Trophoblast cell (in vitro differentiated cells and primary cell): ENCODE measurements at regions not wholly inside any gene's neighbourhood (a gene's known extent, or its start where the extent isn't known, plus 50 kb on each side); places are given as distances from the start of the nearest gene placed in this dataset.

ENCODE experiments used
- DNase-seq, 2 donors: peaks; one replicate each; pipeline ENCODE4 v3.0.0-alpha.2; 2016
- H2AFZ ChIP-seq: 2 replicates; pipeline ENCODE4 v1.6.1; 2013; ENCODE audit warnings: low read length, moderate library complexity, mild to moderate bottlenecking; ENCODE audit not compliant: insufficient read depth, poor library complexity
- H2AK5ac ChIP-seq: 2 replicates; pipeline ENCODE4 v1.6.1; 2013; ENCODE audit warnings: mild to moderate bottlenecking, low read length
- H2BK120ac ChIP-seq: 2 replicates; pipeline ENCODE4 v1.6.1; 2013; ENCODE audit warnings: low read length, mild to moderate bottlenecking, moderate library complexity; ENCODE audit not compliant: insufficient read depth, poor library complexity
- H2BK12ac ChIP-seq: 2 replicates; pipeline ENCODE4 v1.6.1; 2013; ENCODE audit warnings: mild to moderate bottlenecking, low read length, moderate library complexity
- H2BK5ac ChIP-seq: 2 replicates; pipeline ENCODE4 v1.6.1; 2013; ENCODE audit warnings: low read length, low read depth, moderate library complexity, mild to moderate bottlenecking; ENCODE audit not compliant: poor library complexity
- H3K14ac ChIP-seq: 2 replicates; pipeline ENCODE4 v1.6.1; 2013; ENCODE audit warnings: mild to moderate bottlenecking, low read length
- H3K18ac ChIP-seq: 2 replicates; pipeline ENCODE4 v1.6.1; 2013; ENCODE audit warnings: mild to moderate bottlenecking, low read length
- H3K23ac ChIP-seq: 2 replicates; pipeline ENCODE4 v1.6.1; 2013; ENCODE audit warnings: low read length
- H3K27ac ChIP-seq: 2 replicates; pipeline ENCODE4 v1.5.1; 2013; ENCODE audit warnings: low read depth, mild to moderate bottlenecking, inconsistent platforms, low read length, moderate library complexity
- H3K27me3 ChIP-seq: 2 replicates; pipeline ENCODE4 v1.6.1; 2013; ENCODE audit warnings: inconsistent platforms, mild to moderate bottlenecking, low read length, moderate library complexity; ENCODE audit not compliant: insufficient read depth
- H3K36me3 ChIP-seq, 2 experiments: 1 replicate in 1 of 2; 2 replicates in 1 of 2; pipeline ENCODE4 v1.6.1; 2013; ENCODE audit warnings: low read length in 2 of 2, mild to moderate bottlenecking in 2 of 2, moderate library complexity in 1 of 2; ENCODE audit not compliant: insufficient read depth in 2 of 2, control insufficient read depth in 1 of 2
- H3K4ac ChIP-seq: 2 replicates; pipeline ENCODE4 v1.6.1; 2013; ENCODE audit warnings: low read depth, mild to moderate bottlenecking, low read length, moderate library complexity
- H3K4me1 ChIP-seq, 2 experiments: 1 replicate in 1 of 2; 2 replicates in 1 of 2; pipeline ENCODE4 v1.6.1; 2013; ENCODE audit warnings: low read length in 2 of 2, mild to moderate bottlenecking in 2 of 2, moderate library complexity in 1 of 2; ENCODE audit not compliant: insufficient read depth in 2 of 2, control insufficient read depth in 1 of 2
- H3K4me2 ChIP-seq: 2 replicates; pipeline ENCODE4 v1.6.1; 2013; ENCODE audit warnings: inconsistent platforms, mild to moderate bottlenecking, low read length, moderate library complexity
- H3K4me3 ChIP-seq: 2 replicates; pipeline ENCODE4 v1.5.1; 2013; ENCODE audit warnings: mild to moderate bottlenecking, low read depth, low read length, inconsistent platforms
- H3K79me1 ChIP-seq: one replicate; pipeline ENCODE4 v1.6.1; 2013; ENCODE audit warnings: low read length
- H3K79me2 ChIP-seq: 2 replicates; pipeline ENCODE4 v1.6.1; 2013; ENCODE audit warnings: low read length, mild to moderate bottlenecking; ENCODE audit not compliant: control insufficient read depth, insufficient read depth, poor library complexity
- H3K9ac ChIP-seq: 2 replicates; pipeline ENCODE4 v1.6.1; 2013; ENCODE audit warnings: mild to moderate bottlenecking, low read length
- H3K9me3 ChIP-seq: 2 replicates; pipeline ENCODE4 v1.6.1; 2013; ENCODE audit warnings: low read depth, mild to moderate bottlenecking, control low read depth, inconsistent platforms, low read length; ENCODE audit not compliant: insufficient read depth
- H4K12ac ChIP-seq: 2 replicates; pipeline ENCODE4 v1.6.1; 2013; ENCODE audit warnings: low read depth, mild to moderate bottlenecking, low read length, moderate library complexity
- H4K8ac ChIP-seq: 2 replicates; pipeline ENCODE4 v1.6.1; 2013; ENCODE audit warnings: low read depth, mild to moderate bottlenecking, low read length, moderate library complexity
- H4K91ac ChIP-seq: one replicate; pipeline ENCODE4 v1.6.1; 2013; ENCODE audit warnings: low read depth, mild to moderate bottlenecking, low read length, moderate library complexity
- WGBS: extraction: QIAGEN DNeasy Blood & Tissue Kit; methylation state at CpG from one replicate; pipeline ENCODE4 v1.1.7; 2013; ENCODE audit warnings: missing lambda C conversion rate; ENCODE audit not compliant: insufficient read length, insufficient coverage; ENCODE audit errors: extremely low coverage; 5-methylcytosine and 5-hydroxymethylcytosine counted together

GRCh38 chr4:145333786-145334185 lies 147.9 kb upstream of the SMAD1 start:
- no peak overlapping the region for H3K18ac ChIP-seq
- WGBS, result no CpG with 5 or more reads among the region's 3 CpGs
- no peak overlapping the region for H4K91ac ChIP-seq

DNA sequence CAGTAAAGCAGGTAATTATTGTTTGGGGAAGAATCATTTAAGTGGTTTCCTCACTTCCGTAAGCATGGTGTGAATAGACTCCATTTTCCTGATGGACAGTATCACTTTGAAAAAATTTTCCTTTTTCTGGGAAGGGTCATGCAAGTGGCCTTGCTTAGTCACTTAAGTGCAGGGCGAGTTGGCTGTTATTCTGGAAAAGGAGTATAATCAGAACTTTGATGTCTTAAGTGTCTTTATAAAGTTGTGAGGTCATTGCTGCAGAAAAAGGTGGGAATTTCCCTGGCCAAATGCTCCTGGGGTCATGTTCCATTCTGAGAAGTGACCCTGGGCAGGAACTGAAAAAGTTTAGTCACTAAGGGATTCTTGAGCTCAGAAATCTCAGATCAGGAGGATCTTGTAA lies 146.1 kb upstream of the OTUD4 start:
- no peak overlapping the region for H2AFZ ChIP-seq
- no peak overlapping the region for H3K9ac ChIP-seq
- H3K27me3 ChIP-seq, result no peaks in the 10 kb centered on the region
- H3K4ac ChIP-seq, result no peak overlapping the region
- no peak overlapping the region for H4K12ac ChIP-seq
- H3K79me1 ChIP-seq, result no peaks in the 10 kb centered on the region
- H3K9me3 ChIP-seq, result no peaks in the 10 kb centered on the region
- H3K36me3 ChIP-seq, result no peaks in the 10 kb centered on the region
- no peak overlapping the region for H4K91ac ChIP-seq
- no peak for DNase-seq
- no peak overlapping the region for H2BK5ac ChIP-seq
- H3K14ac ChIP-seq, result no peak overlapping the region
- H3K27ac ChIP-seq, result no peak overlapping the region
- no peak overlapping the region for H3K4me2 ChIP-seq
- no peak overlapping the region for H4K8ac ChIP-seq
- no peaks in the 10 kb centered on the region for H3K4me1 ChIP-seq
- no peak overlapping the region for H2BK12ac ChIP-seq
- WGBS, result no CpG with 5 or more reads among the region's 2 CpGs
- H2AK5ac ChIP-seq, result no peak overlapping the region
- no peak overlapping the region for H3K4me3 ChIP-seq
- no peak overlapping the region for H3K23ac ChIP-seq
- H3K18ac ChIP-seq, result no peak overlapping the region
- H2BK120ac ChIP-seq, result no peak overlapping the region
- no peaks in the 10 kb centered on the region for H3K79me2 ChIP-seq

More at GRCh38 chr4:145333786-145334185, 147.9 kb upstream of the SMAD1 start:
- Histone ChIP-seq H2BK120ac (no peak overlapping the region), H2BK5ac (no peak overlapping the region), H2AFZ (no peak overlapping the region), H4K12ac (no peak overlapping the region), H3K79me2 (no peaks in the 10 kb centered on the region), H3K27ac (no peak overlapping the region), H3K79me1 (no peaks in the 10 kb centered on the region), H3K23ac (no peak overlapping the region), H3K4me3 (no peak overlapping the region), H3K4ac (no peak overlapping the region), H3K36me3 (no peaks in the 10 kb centered on the region), H3K4me2 (no peak overlapping the region), H3K9me3 (no peaks in the 10 kb centered on the region), H2AK5ac (no peak overlapping the region), H3K4me1 (peaks cover 0 to 2% of the 10 kb centered on the region in 2 experiments), H3K9ac (peak overlapping the region; percentile 37), H4K8ac (peak overlapping the region; percentile 10), H2BK12ac (no peak overlapping the region), H3K27me3 (no peaks in the 10 kb centered on the region), H3K14ac (no peak overlapping the region)
- DNase-seq, result no peak

GRCh38 chr4:145324161-145324560 lies 143.8 kb upstream of the OTUD4 start:
- no peaks in the 10 kb centered on the region for H3K36me3 ChIP-seq

DNA sequence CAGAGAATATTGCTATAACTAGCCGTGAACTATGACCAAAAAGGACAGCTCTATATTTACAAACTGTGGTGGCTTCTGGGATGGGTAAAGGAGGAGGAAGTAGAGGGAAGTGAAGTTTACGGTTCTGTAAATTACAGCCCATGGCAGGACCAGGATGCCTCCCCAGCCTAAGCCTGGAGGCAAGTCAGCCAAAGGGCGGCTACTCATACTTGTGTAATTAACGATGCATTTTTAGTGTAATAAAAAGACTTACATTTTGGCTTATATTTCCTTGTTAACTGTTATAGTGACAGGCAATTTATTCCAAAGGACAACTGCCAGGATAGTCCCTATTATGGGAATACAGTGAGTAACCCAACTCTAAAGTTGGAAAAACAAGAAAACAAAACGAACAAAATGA lies 139.9 kb upstream of the OTUD4 start:
- no peak overlapping the region for H2BK5ac ChIP-seq
- no peak overlapping the region for H3K4me2 ChIP-seq
- no peak overlapping the region for H4K91ac ChIP-seq
- H3K4me1 ChIP-seq, result no peaks in the 10 kb centered on the region
- no peaks in the 10 kb centered on the region for H3K79me2 ChIP-seq
- H3K27me3 ChIP-seq, result no peaks in the 10 kb centered on the region
- H3K27ac ChIP-seq, result no peak overlapping the region
- H3K4me3 ChIP-seq, result no peak overlapping the region
- no peak overlapping the region for H2BK12ac ChIP-seq
- H4K8ac ChIP-seq, result no peak overlapping the region
- DNase-seq, result peak; percentile 17 to 26
- H3K18ac ChIP-seq, result no peak overlapping the region
- no peaks in the 10 kb centered on the region for H3K36me3 ChIP-seq
- no peak overlapping the region for H2AFZ ChIP-seq
- no peak overlapping the region for H3K4ac ChIP-seq
- no peaks in the 10 kb centered on the region for H3K79me1 ChIP-seq
- no peak overlapping the region for H3K14ac ChIP-seq
- no peak overlapping the region for H4K12ac ChIP-seq
- H3K9ac ChIP-seq, result no peak overlapping the region
- H2AK5ac ChIP-seq, result no peak overlapping the region
- no peak overlapping the region for H2BK120ac ChIP-seq
- WGBS, result no CpG with 5 or more reads among the region's 5 CpGs
- no peaks in the 10 kb centered on the region for H3K9me3 ChIP-seq
- no peak overlapping the region for H3K23ac ChIP-seq

More at GRCh38 chr4:145324161-145324560, 143.8 kb upstream of the OTUD4 start:
- H3K23ac ChIP-seq, result no peak overlapping the region
- H2AFZ ChIP-seq, result no peak overlapping the region
- H3K4me1 ChIP-seq, result no peaks in the 10 kb centered on the region
- no peaks in the 10 kb centered on the region for H3K79me1 ChIP-seq
- H3K9me3 ChIP-seq, result no peaks in the 10 kb centered on the region
- H3K4me3 ChIP-seq, result no peak overlapping the region
- peak; percentile 15 to 62 for DNase-seq
- no peaks in the 10 kb centered on the region for H3K79me2 ChIP-seq
- no peak overlapping the region for H4K91ac ChIP-seq
- no CpG with 5 or more reads among the region's 8 CpGs for WGBS
- H2BK120ac ChIP-seq, result no peak overlapping the region
- H4K12ac ChIP-seq, result no peak overlapping the region
- H3K27me3 ChIP-seq, result no peaks in the 10 kb centered on the region
- no peak overlapping the region for H3K9ac ChIP-seq
- no peak overlapping the region for H4K8ac ChIP-seq
- no peak overlapping the region for H2BK5ac ChIP-seq
- no peak overlapping the region for H3K4ac ChIP-seq
- no peak overlapping the region for H3K18ac ChIP-seq
- no peak overlapping the region for H3K27ac ChIP-seq
- no peak overlapping the region for H2AK5ac ChIP-seq
- H3K4me2 ChIP-seq, result no peak overlapping the region
- H3K14ac ChIP-seq, result no peak overlapping the region
- no peak overlapping the region for H2BK12ac ChIP-seq
